Stimulated activated CD4-positive, alpha-beta T cell treated with anti-CD3 and anti-CD28 coated beads, Interleukin-4, amount 100 ng/mL, for 48 hours (primary cell): ENCODE measurements at regions not wholly inside any gene's neighbourhood (a gene's known extent, or its start where the extent isn't known, plus 50 kb on each side); places are given as distances from the start of the nearest gene placed in this dataset.

Experiments
- DNase-seq, 2 donors: peaks; one replicate each; pipeline ENCODE4 v3.0.0-alpha.2; 2020; ENCODE audit warnings: low read depth in 2 of 2

GRCh38 chr2:21694079-21694878, 570.5 kb downstream of the TDRD15 start:
- no peak for DNase-seq

DNA sequence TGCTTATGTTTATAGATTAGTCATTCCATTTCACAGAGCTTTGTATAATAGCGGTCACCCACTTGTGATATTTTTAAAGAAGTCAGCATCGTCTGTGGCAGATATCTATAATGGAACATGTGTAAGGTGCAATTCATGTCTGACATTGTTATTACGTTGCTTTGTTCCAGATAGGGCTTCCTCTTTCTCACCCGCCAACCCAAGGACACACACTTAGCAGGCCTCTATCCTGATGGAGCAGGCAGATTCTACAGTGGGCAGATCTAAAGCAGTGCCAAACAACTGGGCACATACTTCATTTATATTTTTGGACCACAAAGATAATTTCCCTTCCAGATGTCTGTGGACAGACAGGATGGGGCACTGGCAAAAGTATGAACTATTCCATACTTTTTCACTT, 573.1 kb downstream of the TDRD15 start:
- DNase-seq: no peak

DNA sequence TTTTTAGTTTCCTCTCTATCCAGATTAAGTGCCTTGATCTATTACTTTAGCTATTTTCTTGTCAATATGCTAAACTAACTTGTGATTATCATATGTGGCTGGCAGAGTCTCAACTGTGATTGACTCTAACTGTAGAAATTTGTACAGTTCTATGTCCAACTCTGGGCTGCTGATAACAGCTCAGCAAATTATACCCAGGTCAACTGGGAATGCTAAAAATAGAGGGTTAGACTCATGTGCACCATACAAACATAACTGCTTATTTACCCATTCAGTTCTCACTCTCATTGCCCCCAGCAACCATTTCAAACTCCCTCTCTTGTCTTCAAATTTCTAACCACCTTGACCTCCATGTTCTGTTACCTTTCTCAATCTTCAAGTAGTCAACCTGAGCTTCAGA, 576.9 kb downstream of the TDRD15 start:
- DNase-seq: no peak

DNA sequence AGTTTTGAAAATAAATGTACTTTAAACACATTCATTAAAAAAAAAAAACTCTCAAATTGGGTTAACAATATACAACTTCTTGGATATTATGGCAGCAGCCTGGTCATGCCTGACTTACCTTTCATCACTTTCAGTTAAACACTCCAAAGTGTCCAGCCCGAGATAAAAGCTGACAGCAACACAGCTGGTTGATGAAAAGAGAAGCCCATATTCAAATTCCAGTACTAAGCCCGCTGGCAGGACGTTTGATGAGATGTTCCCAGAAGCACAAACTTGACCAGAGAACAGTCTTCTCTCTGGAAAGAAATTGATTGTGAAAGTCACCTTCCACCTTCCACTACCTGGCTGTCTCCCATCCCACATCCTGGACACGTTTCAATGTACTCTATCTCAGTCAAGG, 586.3 kb downstream of the TDRD15 start:
- no peak for DNase-seq

DNA sequence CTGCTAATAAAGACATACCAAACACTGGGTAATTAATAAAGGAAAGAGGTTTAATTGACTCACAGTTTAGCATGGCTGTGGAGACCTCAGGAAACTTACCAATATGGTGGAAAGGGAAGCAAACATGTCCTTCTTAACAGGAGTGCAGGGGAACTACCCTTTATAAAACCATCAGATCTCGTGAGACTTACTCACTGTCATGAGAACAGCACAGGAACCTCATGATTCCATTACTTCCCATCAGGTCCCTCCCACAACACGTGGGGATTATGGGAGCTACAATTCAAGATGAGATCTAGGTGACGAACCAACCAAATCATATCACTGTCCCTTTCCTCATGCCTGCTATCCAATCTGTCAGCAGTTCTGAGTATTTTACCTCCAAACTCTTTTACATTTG, 586.7 kb downstream of the TDRD15 start:
- DNase-seq: no peak

DNA sequence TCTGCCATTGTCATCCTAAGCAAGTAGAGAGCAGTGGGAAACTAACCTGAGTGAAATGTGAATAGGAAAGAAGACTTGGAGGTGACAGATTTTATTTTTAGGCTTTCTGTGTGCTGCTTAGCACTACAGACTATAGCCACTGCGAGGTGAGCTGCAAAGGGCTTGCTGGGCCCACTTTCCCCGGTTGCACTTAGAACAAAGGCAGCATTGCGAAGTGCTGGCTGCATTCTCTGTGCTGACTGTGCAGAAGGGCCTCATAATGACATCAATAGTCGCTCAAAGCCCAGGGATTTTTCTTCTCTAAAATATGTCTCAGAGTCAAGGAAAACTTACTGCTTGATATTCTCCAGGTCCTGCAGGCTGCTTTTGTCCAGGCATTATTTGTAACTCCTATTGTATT, 592.1 kb downstream of the TDRD15 start:
- no peak for DNase-seq

DNA sequence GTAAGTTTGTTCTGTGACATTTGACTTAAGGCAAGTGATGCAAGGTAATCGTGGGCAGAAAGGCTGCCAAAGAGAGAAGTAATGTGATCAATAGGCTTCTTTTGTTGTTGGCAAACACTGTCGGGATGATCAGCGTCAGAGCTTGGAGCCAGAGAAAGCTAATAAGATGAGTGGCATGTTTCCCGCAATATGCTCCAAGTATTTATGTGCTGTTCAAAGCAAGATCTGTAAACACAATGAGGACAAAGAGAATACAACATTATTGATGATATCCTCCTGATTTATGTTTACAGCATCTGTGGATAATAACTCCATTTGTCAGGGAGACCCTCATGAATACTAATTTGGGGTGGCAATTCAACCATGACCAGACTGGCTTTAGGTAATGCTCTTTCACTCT, 603.3 kb downstream of the TDRD15 start:
- no peak for DNase-seq

DNA sequence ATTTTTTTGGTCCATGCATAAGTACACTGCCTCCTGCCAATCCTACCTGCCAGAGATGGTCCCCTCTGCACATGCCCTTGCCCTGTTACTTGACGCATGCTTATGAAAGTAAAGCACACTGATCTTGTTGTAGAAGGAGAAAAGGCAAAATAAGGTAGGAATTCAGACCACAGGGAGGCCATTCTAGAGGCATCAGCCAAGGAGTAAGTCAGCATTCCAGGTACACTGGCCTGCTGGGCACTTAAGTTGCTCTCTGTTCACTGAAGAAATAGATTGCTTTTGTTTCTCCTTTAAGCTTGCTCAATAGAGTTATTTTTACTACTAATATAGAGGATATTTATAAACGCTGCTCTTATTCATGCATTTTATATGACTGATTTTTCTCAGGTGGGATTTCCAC, 604.4 kb downstream of the TDRD15 start:
- no peak for DNase-seq

DNA sequence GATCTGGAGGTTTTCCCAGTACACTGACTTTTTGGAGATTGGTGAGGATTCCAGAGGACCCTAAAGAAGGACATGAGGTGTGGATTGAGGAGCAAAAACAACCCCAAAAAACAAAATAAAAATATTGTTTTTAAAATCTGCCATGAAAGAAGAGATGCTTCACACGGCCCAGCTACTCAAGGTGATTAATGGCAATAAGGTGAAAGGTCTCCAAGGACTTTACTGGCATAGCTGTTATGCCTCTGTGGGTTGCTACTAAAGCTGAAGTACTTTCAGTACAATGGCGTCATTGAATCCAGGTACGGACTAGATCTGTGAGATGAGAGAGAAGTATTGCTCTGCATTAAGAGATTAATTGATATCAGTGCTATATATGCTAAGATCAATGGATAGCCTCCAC, 606.4 kb downstream of the TDRD15 start:
- no peak for DNase-seq

DNA sequence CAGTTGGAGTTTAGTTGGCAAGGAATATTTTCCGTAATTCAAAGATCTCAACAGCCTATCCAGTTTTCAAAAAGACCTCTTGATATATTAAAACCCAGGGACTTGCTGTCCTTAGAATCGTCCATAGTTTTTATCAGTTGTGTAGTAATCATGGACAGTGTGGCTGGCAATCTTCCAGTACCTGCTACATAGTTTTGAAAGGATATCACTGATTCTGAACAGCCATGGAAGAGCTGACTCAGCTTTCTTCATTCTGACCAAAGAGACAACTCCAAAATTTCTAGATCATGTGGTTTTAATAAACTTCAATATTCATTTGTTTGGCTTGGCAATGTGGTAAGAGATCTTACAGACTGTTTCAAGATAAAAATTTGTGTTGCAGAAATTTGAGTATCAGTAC, 616.7 kb downstream of the TDRD15 start:
- no peak for DNase-seq

GRCh38 chr2:21746499-21746898, 622.7 kb downstream of the TDRD15 start:
- DNase-seq: no peak

- DNase-seq: no peak
Observed at GRCh38 chr2:21748501-21748900, 624.7 kb downstream of the TDRD15 start.

DNA sequence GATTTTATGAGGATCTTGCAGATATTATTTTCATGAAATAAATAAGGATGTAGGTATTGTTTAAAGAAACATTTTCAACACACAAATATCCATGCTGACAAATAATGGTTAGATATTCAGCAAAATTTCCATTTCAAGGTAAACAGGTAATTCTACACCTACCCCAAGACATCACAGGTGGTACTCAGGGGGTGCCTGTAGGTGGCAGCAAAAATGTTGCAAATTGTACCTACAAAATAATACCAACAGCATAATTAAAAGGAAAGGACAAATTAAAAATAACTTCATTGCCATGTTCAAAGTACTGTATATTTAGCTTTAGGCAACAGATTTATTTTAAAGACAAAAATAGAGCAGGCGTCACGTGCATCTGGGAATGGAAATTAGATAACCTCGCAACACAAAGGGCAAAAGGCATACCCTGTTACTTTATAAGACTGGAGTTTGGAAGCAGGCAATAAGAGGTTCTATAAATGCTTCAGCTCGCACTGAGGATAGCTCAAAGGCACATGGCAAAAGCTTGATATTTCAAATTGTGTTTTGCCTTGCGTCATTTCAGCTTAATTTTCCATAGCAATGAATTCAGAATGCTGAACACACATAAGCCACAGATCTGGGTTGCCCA, 630.5 kb downstream of the TDRD15 start:
- DNase-seq: no peak

- DNase-seq: no peak
Observed at GRCh38 chr2:21757805-21758430, 634.1 kb downstream of the TDRD15 start.

DNA sequence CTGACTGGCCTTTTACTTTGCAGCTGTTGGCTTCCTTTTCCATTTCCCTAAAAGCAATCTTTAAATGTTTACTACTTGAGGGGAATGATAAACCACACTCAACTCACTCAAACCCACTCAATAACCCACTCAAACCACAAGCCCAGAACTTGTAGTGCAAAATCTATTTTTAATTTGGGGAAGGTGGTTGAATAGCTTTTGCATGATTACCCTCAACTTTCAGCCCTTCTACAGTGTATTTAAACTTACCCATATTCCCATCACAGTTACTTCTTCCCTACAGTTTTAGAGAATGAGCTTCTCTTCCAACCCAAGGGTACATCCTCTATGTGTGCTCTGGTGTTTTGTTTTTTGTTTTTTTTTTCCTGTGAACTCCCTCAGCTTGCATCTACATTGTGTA, 636.1 kb downstream of the TDRD15 start:
- DNase-seq: no peak

DNA sequence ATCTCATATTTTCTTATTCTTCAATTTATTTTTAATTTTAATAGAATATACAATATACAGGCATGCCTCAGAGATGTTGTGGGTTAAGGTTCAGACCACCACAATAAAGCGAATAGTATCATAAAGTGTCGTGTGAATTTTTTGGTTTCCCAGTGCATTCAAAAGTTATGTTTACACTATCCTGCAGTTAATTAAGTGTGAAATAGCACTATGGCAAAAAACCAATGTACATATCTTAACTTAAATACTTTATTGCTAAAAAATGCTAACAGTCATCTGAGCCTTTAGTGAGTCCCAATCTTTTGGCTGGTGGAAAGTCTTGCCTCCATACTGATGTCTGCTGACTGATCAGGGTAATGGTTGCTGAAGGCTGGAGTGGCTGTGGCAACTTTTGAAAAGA, 637.6 kb downstream of the TDRD15 start:
- no peak for DNase-seq

DNA sequence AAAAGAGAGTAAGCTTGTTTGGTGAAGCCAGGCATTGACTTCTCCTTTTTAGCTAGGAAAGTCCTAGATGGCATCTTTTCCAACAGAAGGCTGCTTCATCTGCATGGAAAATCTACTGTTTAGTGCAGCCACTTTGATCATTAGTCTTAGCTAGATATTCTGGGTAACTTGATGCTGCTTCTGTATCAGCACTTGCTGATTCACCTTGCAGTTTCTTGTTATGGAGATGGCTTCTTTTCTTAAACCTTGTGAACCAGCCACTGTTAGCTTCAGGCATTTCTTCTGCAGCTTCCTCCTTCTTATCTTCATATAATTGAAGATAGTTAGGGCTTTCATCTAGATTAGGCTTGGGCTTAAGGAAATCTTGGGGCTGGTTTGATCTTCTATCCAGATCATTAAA, 639.7 kb downstream of the TDRD15 start:
- no peak for DNase-seq

DNA sequence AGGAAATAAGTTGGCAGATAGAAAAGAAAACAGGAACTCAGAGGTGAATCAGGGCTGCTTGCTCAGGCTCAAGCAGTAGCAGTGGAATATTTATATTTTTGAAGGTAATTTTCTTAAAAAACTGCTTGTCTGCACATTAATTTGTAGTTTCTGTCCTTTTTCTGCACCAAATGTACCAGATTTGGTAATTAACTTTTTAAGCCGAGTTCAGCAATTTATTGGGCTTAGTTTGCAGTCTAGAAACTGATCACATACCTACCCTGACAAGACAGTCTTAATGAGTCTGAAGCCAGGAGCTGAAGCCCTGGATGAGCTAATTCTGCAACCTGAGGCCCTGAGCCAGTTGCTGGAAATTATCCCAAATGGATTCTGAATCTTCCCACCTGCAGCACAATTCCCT, 647.0 kb downstream of the TDRD15 start:
- DNase-seq: no peak

- DNase-seq: no peak
Observed at GRCh38 chr2:21772624-21773023, 648.9 kb downstream of the TDRD15 start.

DNA sequence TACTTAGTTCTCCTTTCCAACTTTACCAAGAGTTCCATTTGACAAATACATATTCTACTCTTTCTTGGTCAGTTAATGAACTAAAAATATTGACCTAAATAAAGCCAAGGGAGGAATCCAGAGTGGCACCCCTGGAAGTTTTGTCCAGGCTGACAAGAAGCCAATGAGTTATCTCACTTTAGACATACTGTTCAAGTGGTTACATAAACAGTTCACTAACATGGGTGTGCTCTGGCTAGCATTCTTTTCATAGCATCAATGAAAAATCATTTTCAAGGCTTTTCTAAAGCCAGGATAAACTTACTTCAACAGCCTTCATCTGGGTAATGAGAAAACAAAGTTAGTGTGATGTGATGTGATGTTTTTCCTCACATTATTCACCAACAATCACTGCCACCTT, 649.4 kb downstream of the TDRD15 start:
- DNase-seq: no peak

DNA sequence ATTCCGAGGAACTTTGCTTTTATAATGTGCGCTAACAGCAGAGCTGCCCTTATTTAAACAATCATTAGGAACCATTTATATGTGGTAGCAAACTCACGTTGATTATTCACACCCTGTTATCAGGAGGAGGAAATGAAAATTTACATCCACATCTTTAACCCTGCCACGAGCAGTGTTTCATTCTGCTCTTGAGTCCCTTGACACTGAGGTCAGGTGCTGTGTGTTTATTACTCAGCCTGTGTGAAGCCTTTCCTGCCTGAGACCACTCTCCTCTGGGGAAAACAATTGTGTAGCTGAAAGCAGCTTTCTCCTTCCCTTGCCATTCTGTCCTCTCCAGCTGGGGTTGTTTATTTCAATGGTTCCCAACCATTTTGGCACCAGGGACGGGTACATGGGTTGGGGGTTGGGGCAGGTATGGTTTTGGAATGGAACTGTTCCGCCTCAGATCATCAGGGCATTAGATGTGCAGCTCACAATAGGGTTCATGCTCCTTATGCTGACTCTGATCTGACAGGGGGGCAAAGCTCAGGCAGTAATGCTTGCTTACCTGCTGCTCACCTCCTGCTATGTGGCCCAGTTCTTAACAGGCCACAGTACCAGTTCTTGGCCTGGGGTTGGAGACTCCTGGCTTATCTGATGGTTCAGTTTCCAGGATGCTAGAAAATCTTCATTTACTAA, 651.1 kb downstream of the TDRD15 start:
- no peak for DNase-seq

DNA sequence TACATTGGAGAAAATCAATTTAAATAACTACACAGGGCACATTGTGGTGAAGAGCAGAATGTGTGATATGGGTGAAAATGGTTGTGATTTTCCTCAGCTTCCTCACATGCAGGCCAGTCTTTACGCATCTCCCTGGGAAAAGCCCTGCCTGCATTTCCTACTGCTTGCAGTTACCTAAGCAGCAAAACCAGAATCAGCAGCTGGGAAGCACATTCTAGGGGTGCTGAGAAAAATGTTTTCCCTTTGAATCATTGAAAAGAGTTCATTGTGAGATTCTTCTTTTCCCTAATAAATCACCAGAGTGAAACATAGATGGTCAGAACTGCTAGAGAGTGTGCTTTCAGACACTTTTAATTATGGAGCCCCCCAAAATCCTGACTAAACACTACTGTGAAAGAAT, 656.0 kb downstream of the TDRD15 start:
- no peak for DNase-seq

DNA sequence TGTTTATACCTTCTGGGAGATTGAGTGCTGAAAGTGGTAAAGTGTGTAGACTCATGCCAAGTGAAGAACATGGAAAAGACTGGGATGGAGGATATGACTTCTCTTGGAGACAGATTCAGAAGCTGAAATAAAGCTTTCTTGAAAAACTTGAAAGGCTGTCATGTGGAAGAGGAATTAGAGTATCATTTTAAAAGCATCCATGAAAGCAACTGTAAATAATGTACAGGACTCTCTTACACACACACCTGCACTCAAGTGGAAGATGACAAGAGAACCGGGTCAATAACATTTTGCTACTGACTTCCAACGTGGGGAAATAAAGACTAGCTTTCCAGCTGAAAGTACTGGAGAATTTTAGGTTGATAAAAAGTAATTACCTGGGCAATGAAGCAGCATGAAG, 658.2 kb downstream of the TDRD15 start:
- no peak for DNase-seq
